ENCODE measurements at regions not wholly inside any gene's neighbourhood (a gene's known extent, or its start where the extent isn't known, plus 50 kb on each side); places are given as distances from the start of the nearest gene placed in this dataset.
"Not testable (repeated sequence)": the region's sequence is repeated elsewhere in the genome, so short reads cannot be mapped to it uniquely, and the experiment has no call there.

DNA sequence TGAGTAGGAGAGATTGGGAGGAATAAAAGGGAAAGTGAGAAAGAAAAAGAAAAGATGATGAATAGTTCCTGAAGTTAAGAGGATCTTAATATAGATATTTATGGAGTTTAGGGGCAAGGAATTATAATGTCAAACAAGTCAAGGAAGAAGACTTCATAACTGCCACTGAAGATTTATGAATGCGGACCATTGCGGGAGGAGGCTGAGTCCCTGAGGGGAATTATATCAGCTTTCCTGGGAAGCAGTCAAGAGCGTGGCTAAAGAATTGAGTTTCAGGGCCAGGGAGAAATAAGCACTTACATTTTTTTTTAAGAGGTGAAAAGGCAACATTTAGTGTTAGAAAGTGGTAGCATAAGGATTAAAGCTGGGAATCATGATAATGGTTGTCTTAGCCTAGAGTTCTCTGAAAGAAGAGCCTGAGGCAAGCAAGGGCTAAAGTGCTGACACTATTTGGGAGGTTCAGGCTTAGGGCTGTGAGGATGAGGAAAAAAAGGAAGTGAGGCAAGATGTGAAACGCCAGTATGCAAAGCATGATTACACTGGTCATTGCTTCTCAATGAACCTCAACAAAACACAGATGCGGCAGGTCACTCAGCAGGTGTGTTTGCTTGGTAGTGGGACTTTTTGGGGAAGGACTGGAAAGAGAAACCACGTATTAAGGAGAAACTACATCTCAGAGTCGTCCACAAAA is 217.1 kb downstream of the SLC4A3 start:
- no peak for DNase-seq

DNA sequence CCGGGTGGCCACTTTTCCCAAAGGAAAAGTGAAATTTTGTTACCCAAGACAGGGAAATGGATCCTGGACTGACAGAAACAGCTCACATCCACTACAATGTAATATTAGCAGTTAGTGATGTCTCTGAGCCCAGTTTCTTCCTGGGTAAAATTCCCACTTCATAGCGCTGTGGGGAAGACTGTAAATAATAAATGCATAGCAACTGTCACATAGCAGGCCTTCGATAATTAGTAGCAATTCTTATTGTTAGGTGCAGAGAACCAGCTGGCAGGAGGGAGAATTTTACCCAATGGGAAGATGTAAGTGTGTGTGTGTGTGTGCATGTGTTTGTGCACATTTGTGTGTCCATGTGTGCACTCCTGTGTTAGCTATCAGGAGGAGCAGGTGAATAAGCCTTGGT is 221.5 kb downstream of the SLC4A3 start:
- DNase-seq = no peak

DNA sequence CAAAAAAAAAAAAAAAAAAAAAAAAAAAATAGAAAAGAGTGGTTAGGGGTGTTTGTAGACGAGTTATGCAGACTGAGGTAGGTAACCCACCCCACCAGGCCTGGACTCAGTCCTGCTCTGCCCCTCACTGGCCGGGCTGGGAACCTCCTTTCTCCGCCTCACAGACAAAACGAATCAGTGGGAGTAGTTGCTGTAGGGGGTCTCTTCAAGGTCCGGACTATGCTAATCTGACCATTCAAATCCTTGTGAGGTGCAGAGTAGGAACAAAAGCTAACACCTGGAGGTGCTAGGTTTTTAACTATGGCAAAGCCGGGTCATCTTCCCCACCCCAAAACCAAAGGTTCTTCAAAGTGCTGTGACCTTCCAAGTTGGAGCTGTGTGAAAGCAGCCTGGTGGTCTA is 223.7 kb downstream of the SLC4A3 start:
- no peak for DNase-seq

DNA sequence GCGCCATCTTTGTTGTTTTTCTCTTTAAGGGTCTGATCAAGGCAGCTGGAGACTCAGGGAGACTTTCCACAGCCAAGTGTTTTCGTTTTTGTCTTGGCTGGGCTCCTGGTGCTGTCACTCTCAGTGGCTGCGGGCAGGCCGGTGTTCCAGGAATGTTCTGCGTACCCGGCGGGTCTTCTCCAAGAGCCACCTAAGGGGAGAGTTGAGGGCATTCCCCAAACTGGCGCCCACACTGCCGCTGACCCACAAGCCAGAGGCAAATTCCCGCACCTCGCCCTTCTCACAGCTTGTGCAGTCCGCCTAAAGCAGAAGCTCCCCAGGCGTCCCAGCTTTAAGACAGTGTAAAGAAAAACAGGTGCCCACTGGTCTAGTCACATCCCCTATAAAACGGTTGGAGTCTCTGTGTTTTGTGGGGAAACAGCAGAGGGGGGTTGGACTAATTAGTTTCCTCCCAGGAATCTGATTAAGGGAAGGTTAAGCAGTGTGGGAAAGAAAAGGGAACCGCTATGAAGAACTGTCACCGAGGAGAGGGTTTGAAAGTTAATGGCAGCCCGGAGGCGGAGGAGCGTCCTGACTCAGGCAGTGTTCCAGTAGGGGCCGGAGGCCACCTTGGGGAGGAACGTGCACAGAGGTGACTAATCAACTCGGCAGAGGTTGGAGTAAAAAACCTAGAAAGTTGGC is 224.5 kb downstream of the SLC4A3 start:
- DNase-seq = no peak

DNA sequence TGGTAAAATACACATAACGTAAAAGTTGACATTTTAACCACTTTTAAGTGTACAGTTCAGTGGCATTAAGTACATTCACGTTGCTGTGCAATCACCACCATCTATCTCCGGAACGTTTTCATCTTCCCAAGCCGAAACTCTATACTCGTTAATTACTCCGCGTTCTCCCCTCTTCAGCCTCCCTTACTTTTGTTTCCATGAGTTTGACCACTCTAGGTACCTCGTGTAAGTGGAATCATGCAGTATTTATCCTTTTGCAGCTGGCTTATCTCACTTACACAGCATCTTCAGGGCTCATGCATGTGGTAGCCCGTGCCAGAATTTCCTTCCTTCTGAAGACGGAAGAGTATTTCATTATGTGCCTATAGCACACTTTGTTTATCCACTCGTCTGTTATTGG is 225.2 kb downstream of the SLC4A3 start:
- no peak for DNase-seq

DNA sequence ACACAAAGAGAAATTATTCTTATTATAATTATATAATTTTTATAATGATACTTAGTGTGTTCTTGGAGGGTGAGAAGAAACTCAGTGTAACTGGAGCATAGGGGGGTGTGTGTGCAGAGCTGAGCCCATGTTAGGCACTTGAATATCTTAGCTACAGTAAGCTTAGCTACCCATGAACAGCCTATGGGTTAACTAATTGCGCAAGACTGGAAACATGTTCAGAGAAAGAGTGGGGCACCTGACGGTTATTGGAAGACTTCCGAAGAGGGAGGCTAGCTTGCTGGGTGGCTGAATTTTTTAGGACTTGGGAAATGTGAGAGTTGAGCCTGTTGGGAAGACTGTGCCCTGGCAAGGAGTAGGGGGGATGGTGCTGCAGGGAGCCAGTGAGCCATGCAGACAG is 229.2 kb downstream of the SLC4A3 start:
- no peak for DNase-seq

DNA sequence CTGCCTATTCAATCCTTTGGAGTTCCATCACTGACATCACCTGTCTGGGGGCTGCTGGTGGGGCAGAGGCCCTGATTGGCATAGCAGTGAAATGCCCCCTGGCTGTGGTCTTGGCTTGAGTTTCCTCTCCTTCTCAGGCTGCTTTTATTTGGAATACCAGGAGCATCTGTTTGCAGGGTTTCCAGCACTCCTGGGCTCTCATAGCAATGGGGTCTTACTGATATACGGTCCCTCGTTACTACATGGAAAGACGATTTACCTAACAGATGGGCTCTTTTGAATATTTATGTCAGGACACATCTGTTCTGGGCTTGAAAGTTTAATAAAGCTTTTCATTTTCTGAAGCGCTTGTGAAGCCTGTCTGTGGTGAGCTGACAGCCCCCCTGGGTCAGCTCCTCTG is 230.3 kb downstream of the SLC4A3 start:
- DNase-seq = no peak

DNA sequence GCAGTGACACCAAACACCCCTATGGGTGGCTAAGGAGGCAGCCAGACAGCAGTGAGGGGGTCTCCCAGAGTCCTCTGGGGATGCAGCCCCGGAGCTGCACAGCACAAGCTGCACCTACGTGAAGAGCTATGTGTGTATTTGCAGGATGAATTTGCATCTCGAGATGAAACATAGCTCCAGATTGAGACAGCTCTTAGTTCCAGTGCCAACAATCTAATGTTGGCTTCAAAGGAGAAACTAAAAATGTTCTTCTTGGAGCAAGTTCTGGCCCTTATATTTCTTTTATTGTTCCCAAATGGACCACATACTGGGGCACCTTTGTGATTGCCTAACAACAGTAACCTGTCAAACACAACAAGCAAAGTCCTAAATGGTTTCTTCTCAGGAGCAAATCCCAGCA is 233.9 kb downstream of the SLC4A3 start:
- no peak for DNase-seq

DNA sequence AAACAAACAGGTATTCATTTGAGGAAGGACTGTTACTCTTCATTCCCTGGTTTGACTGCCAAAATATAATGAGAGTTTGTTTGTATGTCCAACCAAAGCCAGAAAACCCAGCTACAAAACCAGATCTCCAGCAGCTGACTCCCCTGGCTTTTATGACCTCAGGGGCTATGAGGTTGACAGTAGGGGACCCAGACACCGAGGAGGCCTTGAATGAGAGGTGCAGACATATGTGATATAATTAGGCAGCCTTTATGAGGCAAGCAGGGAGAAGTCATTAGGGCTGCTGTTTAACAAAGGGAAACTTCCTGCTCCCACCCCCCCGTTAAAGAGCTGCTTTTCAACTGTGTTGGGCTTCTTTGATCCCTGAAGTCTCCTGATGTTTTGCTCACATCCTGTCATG is 236.7 kb downstream of the SLC4A3 start:
- no peak for DNase-seq

DNA sequence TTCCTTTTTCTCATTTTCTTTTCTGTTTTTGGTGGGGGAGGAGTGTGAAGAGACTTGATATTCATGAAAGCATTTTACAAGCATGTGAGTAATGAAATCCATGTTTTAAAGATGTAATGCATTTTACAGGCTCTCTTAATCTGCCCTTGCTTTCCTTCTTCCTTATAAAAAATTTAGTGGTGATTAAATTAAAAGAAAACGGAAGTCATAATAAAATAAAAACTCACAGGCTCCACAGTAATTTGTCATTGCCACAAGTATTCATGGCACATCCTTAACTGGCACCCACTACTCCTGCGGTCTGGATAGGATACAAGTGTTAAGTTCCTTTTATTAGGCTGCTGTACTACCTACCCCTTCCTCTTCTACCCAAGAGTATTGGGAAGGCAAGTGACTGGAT is 241.2 kb downstream of the SLC4A3 start:
- DNase-seq = no peak

DNA sequence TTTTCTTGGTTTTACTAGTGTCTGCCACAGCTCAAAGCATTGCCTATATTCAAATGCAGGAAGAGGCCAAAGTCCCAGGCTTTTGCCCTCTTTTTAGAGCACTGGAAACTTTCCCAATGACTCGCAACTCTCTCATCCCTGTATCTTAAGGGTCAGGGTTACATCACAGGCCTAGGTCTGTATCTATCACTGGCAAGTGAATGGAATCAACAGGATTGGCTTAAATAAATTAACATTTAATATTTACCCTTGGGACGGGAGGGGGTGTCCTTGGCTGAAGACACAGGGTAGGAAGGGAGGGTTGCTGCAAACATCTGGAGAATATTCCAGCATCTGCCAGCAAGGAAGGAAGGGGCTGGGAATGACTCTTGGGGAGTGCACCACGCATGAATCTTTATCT is 242.6 kb downstream of the SLC4A3 start:
- DNase-seq = no peak

DNA sequence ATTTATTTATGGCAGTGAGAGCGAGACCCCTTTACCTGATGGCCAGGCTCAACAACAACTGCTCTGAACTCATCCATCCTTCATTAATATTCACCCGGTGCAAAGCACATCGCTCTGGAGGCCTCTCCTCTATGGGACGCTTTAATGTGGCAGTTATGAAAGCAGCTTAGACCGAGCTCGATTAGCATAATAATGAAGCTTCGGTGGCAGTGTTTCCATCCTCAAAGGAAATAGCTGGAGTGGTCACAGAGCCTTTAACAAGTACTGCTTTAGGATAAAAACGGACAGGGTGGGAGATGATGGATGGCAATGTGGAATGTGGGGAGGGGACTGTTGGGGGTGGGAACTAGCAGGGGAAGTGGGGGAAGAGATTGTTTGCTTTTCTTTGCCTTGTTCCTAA is 243.9 kb downstream of the SLC4A3 start:
- no peak for DNase-seq

DNA sequence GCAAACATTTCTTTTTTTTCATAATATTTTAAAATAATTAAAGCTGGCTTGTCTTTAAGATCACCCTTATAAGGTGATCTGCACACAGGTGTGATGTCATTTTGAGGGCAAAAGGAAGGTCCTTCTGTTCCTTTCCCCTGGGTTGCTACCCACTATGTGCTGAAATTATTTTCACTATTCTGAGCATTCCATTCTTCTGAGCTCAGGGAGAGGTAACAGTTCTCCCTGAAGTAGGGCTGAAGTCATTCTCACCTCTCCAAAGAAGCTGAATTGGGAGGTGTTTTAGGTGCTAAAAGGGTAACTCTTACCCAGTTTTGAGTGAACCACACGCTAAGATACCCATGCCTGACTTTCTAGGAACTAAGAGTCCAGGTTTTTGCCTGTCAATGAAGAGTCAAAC is 247.6 kb downstream of the SLC4A3 start:
- no peak for DNase-seq

DNA sequence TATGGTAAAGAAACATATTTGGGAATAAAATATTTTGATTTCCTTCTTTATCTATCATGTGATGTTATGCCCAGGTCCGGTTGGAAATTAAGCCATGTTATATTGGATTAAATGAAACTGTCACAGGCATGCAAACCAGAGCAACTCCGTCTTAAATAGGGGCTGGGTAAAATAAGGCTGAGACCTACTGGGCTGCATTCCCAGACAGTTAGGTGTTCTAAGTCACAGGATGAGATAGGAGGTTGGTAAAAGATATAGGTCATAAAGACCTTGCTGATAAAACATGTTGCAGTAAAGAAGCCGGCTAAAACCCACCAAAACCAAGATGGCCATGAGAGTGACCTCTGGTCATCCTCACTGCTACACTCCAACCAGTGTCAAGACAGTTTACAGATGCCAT is 248.6 kb downstream of the SLC4A3 start:
- DNase-seq = not testable (repeated sequence)

DNA sequence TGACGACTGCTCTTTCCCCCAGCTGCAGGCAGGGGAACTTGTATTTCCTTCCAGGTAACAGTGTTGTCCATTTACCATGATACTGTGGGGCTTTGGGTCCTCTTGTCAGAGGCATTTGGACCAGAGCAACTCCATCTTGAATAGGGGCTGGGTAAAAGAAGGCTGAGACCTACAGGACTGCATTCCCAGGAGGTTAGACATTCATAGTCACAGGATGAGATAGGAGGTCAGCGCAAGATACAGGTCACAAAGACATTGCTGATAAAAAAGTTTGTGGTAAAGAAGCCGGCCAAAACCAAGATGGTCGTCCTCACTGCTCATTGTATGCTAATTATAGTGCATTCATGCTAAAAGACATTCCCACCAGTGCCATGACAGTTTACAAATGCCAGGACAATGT is 249.5 kb downstream of the SLC4A3 start:
- DNase-seq = no peak

DNA sequence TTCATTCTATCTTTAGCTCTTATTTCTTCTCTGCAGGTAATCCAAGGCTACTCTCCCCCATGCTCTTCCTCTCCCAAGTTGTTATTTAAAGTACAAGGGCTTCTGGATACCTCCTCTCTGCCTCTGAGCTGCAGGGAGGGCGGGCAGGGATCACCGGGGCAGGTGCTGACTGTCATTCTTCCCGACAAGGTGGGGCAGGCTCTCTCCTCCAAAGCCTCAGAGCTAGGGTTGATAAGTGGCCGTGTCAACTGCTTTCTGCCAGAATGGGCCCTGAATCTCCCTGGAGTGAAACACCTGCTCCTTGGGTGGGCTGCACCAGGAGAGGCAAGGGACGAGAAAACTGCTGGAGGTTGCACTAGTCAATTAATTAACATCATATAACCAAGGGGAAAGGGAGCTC is 250.3 kb downstream of the SLC4A3 start:
- DNase-seq = no peak

DNA sequence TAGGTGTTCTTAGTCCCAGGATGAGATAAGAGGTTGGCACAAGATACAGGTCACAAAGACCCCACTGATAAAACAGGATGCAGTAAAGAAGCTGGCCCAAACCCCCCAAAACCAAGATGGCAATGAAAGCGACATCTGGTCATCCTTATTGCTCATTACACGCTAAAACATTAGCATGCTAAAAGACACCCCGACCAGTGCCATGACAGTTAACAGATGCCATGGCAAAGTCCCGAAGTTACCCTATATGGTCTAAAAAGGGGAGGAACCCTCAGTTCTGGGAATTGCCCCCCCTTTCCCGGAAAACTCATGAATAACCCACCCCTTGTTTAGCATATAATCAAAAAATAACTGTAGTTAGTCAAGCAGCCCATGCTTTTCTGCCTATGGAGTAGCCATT is 251.1 kb downstream of the SLC4A3 start:
- DNase-seq = no peak

DNA sequence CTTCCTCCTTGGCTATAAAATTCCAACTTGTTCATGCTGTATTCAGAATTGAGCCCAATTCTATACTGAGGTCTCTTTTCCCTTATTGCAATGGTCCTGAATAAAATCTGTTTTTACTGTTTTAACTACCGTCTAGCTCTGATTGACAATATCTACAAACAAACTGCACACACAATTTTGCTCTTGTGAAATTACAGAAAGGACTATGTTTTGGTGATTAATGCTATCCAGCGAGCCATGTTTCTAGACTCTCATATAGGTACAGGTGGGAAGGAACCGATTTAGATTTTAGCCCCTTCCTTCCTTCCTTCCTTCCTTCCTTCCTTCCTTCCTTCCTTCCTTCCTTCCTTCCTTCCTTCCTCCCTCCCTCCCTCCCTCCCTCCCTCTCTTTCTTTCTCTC is 254.4 kb downstream of the SLC4A3 start:
- DNase-seq = no peak

DNA sequence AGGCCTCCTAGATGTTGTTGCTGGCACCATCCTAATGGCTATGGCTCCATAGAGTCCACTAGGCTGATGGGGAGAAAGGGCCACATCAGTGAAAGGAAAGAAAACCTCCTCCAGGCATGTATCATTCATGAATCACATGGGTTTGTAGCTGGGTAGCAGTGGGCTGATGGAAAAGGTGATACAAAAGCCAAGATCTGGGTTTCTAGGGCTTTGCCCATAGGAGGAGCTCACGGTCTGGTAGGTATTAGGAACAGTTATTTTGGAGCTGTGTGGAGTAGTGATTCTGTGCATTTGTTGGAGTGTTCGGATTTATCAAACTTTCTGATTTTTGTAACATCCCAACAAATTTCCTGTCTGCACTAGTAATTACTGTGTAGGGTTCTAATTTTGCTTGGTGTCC is 259.2 kb downstream of the SLC4A3 start:
- DNase-seq = no peak

DNA sequence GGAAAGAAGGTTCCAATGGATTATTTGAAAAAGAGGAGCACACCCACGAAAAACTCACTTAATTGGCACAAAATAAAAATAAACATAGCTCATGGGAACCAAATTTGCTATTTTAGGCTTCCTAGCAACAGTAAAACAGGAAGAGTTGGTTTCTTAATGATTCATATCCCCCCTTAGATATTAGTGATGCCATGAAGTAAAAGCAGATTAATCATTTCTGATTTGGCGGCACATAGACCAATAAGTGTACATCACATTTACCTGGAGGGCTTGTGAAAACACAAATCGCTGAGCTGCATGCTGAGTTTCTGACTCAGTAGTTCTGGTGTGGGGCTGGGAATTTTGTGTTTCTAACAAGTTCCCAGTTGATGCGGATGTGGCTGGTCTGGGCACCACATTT is 260.4 kb downstream of the SLC4A3 start:
- DNase-seq = no peak

DNA sequence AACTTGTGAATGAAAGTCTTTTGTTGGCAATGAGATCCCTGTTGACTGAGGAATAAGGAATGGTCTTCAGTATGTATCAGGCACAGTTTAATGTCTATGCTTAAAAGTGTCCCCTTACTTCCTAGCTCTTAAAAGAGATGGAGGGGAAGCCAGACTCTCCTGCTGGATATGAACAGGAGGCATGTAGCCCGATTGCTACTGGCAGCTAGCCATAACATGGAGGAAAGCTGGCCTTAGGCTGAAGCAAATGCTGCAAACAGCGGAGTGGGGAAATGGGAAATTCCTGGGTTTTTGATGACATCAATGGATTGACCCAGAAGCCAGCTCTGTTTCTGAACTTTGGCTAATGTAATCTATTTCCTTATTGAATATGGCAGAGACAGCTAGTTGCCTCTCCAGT is 266.1 kb downstream of the SLC4A3 start:
- no peak for DNase-seq

DNA sequence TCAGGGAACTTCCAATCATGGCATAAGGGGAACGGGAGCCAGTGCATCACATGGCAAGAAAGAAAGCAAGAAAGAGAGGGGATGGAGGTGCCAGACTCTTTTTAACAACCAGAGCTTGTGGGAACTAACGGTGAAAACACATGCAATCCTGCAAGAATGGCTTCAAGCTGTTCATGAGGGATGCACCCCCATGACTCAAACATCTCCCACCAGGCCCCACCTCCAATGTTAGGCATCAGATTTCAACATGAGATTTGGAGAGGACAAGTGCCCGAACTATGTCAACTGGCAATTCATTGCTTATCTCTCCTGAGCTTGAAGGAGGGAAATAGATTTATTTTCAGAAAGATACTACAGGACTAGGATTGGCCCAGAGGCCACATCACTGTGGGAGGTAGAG is 270.0 kb downstream of the SLC4A3 start:
- DNase-seq = no peak

DNA sequence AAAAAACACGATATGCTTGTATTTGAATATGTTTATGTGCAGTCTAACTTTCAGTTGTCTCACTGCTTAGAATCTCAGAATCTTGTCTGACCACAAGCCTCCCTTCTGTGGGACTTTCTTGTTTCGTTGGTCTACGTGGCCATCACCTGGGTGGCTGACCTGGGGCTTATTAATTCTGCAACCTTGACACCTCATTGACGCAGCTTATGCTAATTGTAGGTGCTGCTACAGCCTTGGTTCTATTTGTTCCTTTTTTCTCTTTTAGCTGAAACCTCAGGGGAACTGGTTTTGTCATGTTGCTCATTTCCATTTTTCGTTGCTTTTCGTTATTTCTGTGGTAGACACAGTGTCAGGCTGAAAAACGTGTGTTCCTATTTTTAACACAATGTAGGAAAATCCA is 273.7 kb downstream of the SLC4A3 start:
- no peak for DNase-seq

DNA sequence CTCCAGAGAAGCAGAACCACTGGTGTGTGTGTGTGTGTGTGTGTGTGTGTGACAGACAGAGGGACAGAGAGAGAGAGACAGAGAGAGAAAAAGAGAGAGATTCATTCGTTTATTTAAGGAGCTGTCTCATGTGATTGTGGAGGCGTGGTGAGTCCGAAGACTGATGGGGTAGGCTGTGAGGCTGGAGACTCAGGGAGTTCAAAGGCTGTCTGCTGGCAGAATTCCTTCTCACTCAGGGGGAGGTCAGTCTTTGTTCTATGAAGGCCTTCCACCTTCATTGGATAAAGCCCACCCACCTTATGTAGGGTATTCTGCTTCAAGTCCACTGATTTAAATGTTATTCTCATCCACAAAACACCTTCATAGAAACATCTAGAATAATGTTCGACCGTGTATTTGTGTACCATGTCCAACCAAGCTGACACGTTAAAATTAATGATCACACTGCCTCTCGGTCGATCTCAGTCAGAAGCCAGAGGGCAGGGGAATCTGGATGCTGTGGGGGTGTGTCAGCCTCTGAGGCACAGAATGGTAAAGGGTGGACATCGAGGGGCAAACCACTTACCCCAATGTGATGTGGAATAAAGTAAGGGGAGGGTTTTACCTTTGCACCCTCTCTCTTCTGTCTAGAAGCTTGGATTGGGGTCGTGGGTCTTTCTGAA is 275.6 kb downstream of the SLC4A3 start:
- DNase-seq = no peak

DNA sequence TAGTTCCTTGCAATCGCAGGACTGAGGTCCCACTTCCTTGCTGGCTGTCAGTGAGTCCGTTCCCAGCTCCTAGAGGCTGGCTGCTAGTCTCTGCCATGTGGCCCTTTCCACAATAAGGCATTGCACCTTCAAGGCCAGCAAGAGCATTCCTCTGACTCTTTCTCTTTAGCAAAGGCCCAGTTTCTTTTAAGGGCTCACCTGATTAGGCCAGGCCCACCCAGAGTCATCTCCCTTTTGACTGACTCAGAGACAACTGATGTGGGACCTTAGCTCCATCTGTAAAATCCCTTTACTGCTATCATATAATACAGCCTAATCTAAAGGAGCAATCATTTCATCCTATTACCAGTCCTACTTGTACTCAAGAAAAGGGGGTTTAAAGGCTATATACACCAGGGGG is 278.2 kb downstream of the SLC4A3 start:
- no peak for DNase-seq
